ENCODE measurements at regions not wholly inside any gene's neighbourhood (a gene's known extent, or its start where the extent isn't known, plus 50 kb on each side); places are given as distances from the start of the nearest gene placed in this dataset.

GRCh38 chr1:87880098-87880760 is 551.5 kb downstream of the LMO4 start:
- no peaks in the 10 kb centered on the region for H3K4me1 ChIP-seq (ENCODE audit: insufficient read depth, low read length)
- H3K36me3 ChIP-seq (ENCODE audit: insufficient read depth, low read length) = no peaks in the 10 kb centered on the region
- peaks cover 2% of the 10 kb centered on the region in 2 donors for H3K27me3 Mint-ChIP-seq
- ChIA-PET CTCF (ENCODE audit: partially characterized antibody) (no interaction called here), POLR2A (ENCODE audit: partially characterized antibody) (no interaction called here)
- H3K27ac ChIP-seq (ENCODE audit: low read depth, low read length) = no peak overlapping the region
- intact Hi-C loops (cut with micrococcal nuclease) = no loop called here
- no peaks in the 10 kb centered on the region for H3K9me3 Mint-ChIP-seq
- no peaks in the 10 kb centered on the region for H3K9me3 ChIP-seq (ENCODE audit: control insufficient read depth in 1 of 2, low read length in 2 of 2)
- no peak overlapping the region for H3K4me3 ChIP-seq (ENCODE audit: low read length in 2 of 2)
- H3K36me3 Mint-ChIP-seq = no peaks in the 10 kb centered on the region
- DNase-seq = no peak
- H3K27me3 ChIP-seq (ENCODE audit: insufficient read depth, low read length) = no peaks in the 10 kb centered on the region
- H3K4me1 Mint-ChIP-seq = no peaks in the 10 kb centered on the region
- H3K4me3 Mint-ChIP-seq = no peak overlapping the region
- no peak overlapping the region for H3K27ac Mint-ChIP-seq

GRCh38 chr1:87880764-87881163 is 552.1 kb downstream of the LMO4 start:
- H3K9me3 Mint-ChIP-seq = no peaks in the 10 kb centered on the region
- Histone ChIP-seq H3K36me3 (ENCODE audit: insufficient read depth, low read length) (no peaks in the 10 kb centered on the region), H3K27me3 (ENCODE audit: insufficient read depth, low read length) (no peaks in the 10 kb centered on the region), H3K4me1 (ENCODE audit: insufficient read depth, low read length) (no peaks in the 10 kb centered on the region), H3K27ac (ENCODE audit: low read depth, low read length) (no peak overlapping the region), H3K9me3 (ENCODE audit: control insufficient read depth in 1 of 2, low read length in 2 of 2) (no peaks in the 10 kb centered on the region), H3K4me3 (ENCODE audit: low read length in 2 of 2) (no peak overlapping the region)
- DNase-seq = no peak
- H3K27ac Mint-ChIP-seq = no peak overlapping the region
- peaks cover 2% of the 10 kb centered on the region in 2 donors for H3K27me3 Mint-ChIP-seq
- ChIA-PET POLR2A (ENCODE audit: partially characterized antibody) (no interaction called here), CTCF (ENCODE audit: partially characterized antibody) (no interaction called here)
- intact Hi-C loops (cut with micrococcal nuclease) = no loop called here
- H3K4me1 Mint-ChIP-seq = no peaks in the 10 kb centered on the region
- no peak overlapping the region for H3K4me3 Mint-ChIP-seq
- H3K36me3 Mint-ChIP-seq = no peaks in the 10 kb centered on the region

DNA sequence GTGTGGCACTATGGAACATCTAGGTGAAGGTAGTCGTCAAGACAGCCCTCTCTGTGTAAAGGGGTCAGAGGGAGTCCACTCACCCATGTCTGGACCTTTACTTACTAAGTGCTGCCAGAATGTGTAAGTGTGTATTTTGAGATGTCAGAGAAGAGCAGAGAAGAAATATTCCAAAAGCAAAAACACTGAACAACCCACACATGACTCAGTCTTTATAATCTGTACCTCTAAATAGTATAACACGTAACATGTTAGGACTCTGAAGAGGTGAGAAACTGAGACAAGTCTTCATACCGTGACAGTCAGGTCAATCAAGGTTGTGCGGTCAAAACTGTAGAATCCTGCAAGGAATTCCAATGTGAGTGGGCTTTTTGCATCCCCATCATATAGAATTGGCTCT is 555.2 kb downstream of the LMO4 start:
- Histone ChIP-seq H3K27ac (ENCODE audit: low read depth, low read length) (no peak overlapping the region), H3K4me1 (ENCODE audit: insufficient read depth, low read length) (no peaks in the 10 kb centered on the region), H3K9me3 (ENCODE audit: control insufficient read depth in 1 of 2, low read length in 2 of 2) (no peaks in the 10 kb centered on the region), H3K36me3 (ENCODE audit: insufficient read depth, low read length) (no peaks in the 10 kb centered on the region), H3K4me3 (ENCODE audit: low read length in 2 of 2) (no peak overlapping the region), H3K27me3 (ENCODE audit: insufficient read depth, low read length) (no peaks in the 10 kb centered on the region)
- H3K27ac Mint-ChIP-seq = no peak overlapping the region
- DNase-seq = no peak
- POLR2A ChIA-PET (ENCODE audit: partially characterized antibody) = no interaction called here
- intact Hi-C loops (cut with micrococcal nuclease) = no loop called here
- CTCF ChIA-PET (ENCODE audit: partially characterized antibody) = no interaction called here
- no peaks in the 10 kb centered on the region for H3K9me3 Mint-ChIP-seq
- H3K4me3 Mint-ChIP-seq = no peak overlapping the region
- H3K27me3 Mint-ChIP-seq = peaks cover 5 to 7% of the 10 kb centered on the region in 2 donors
- H3K36me3 Mint-ChIP-seq = no peaks in the 10 kb centered on the region
- peaks cover 0 to 2% (median 0%) of the 10 kb centered on the region in 4 donors for H3K4me1 Mint-ChIP-seq

GRCh38 chr1:87884581-87884980 is 555.9 kb downstream of the LMO4 start:
- Histone ChIP-seq H3K9me3 (ENCODE audit: control insufficient read depth in 1 of 2, low read length in 2 of 2) (no peaks in the 10 kb centered on the region), H3K4me1 (ENCODE audit: insufficient read depth, low read length) (no peaks in the 10 kb centered on the region), H3K4me3 (ENCODE audit: low read length in 2 of 2) (no peak overlapping the region), H3K27ac (ENCODE audit: low read depth, low read length) (no peak overlapping the region), H3K27me3 (ENCODE audit: insufficient read depth, low read length) (no peaks in the 10 kb centered on the region), H3K36me3 (ENCODE audit: insufficient read depth, low read length) (no peaks in the 10 kb centered on the region)
- Mint-ChIP-seq H3K4me3 (no peak overlapping the region), H3K4me1 (peaks cover 0 to 2% (median 0%) of the 10 kb centered on the region in 4 donors), H3K36me3 (no peaks in the 10 kb centered on the region), H3K9me3 (no peaks in the 10 kb centered on the region), H3K27me3 (peaks cover 5 to 7% of the 10 kb centered on the region in 2 donors), H3K27ac (no peak overlapping the region)
- ChIA-PET CTCF (ENCODE audit: partially characterized antibody) (no interaction called here), POLR2A (ENCODE audit: partially characterized antibody) (no interaction called here)
- intact Hi-C loops (cut with micrococcal nuclease) = no loop called here
- DNase-seq = no peak

DNA sequence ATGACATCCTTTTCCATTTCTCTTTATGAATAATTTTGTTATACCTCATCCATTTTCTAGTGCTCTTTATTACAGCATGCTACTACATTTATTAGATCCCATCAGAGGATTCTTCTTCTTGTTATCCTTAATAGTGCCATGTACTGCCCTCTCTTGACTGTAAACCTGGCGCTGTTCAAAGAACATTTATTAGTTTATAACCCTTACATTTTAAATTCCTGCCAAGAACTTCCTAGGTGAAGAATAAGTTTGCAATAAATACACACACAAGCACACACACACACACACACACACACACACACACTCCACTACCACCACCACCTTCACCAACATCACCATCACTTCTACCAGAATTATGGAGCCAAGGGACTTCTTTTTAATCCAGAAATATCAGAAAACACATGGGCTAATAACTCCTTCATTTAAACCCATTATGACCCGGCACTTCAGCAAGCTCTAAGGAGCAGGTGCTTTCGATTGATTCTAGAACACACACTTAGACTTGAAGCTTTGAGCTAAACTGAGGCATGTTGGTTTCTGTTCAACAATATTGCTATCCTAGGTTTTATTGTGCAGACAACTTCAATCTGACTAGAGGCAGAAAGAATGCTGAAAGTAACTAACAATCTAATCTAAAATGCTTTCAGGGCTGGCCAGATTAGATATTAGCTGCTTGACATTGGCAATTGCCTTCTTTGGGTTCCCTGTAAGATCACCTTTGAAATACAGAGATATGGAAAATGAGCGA is 556.8 kb downstream of the LMO4 start:
- Mint-ChIP-seq H3K27ac (no peak overlapping the region), H3K36me3 (no peaks in the 10 kb centered on the region), H3K4me3 (no peak overlapping the region), H3K9me3 (no peaks in the 10 kb centered on the region), H3K27me3 (peaks cover 5 to 7% of the 10 kb centered on the region in 2 donors), H3K4me1 (peaks cover 0 to 2% (median 0%) of the 10 kb centered on the region in 4 donors)
- CTCF ChIA-PET (ENCODE audit: partially characterized antibody) = no interaction called here
- POLR2A ChIA-PET (ENCODE audit: partially characterized antibody) = no interaction called here
- no peaks in the 10 kb centered on the region for H3K4me1 ChIP-seq (ENCODE audit: insufficient read depth, low read length)
- intact Hi-C loops (cut with micrococcal nuclease) = no loop called here
- no peak overlapping the region for H3K4me3 ChIP-seq (ENCODE audit: low read length in 2 of 2)
- H3K36me3 ChIP-seq (ENCODE audit: insufficient read depth, low read length) = no peaks in the 10 kb centered on the region
- no peak overlapping the region for H3K27ac ChIP-seq (ENCODE audit: low read depth, low read length)
- no peaks in the 10 kb centered on the region for H3K27me3 ChIP-seq (ENCODE audit: insufficient read depth, low read length)
- no peak for DNase-seq
- no peaks in the 10 kb centered on the region for H3K9me3 ChIP-seq (ENCODE audit: control insufficient read depth in 1 of 2, low read length in 2 of 2)

GRCh38 chr1:87887100-87887499 is 558.4 kb downstream of the LMO4 start:
- Mint-ChIP-seq H3K9me3 (no peaks in the 10 kb centered on the region), H3K4me1 (peaks cover 0 to 2% (median 0%) of the 10 kb centered on the region in 4 donors), H3K4me3 (no peak overlapping the region), H3K36me3 (no peaks in the 10 kb centered on the region), H3K27ac (no peak overlapping the region), H3K27me3 (peaks cover 5 to 8% of the 10 kb centered on the region in 2 donors)
- Histone ChIP-seq H3K27me3 (ENCODE audit: insufficient read depth, low read length) (no peaks in the 10 kb centered on the region), H3K4me1 (ENCODE audit: insufficient read depth, low read length) (no peaks in the 10 kb centered on the region), H3K27ac (ENCODE audit: low read depth, low read length) (no peak overlapping the region), H3K4me3 (ENCODE audit: low read length in 2 of 2) (no peak overlapping the region), H3K9me3 (ENCODE audit: control insufficient read depth in 1 of 2, low read length in 2 of 2) (no peaks in the 10 kb centered on the region), H3K36me3 (ENCODE audit: insufficient read depth, low read length) (no peaks in the 10 kb centered on the region)
- intact Hi-C loops (cut with micrococcal nuclease) = no loop called here
- no peak for DNase-seq
- CTCF ChIA-PET (ENCODE audit: partially characterized antibody) = interaction anchor here (0.5 kb wide), 1 partner anchor 1493 kb away, joined by 3 read pairs; no protein-coding TSS in a partner anchor
- POLR2A ChIA-PET (ENCODE audit: partially characterized antibody) = no interaction called here

- no peak overlapping the region for H3K27ac Mint-ChIP-seq
- peaks cover 5 to 9% of the 10 kb centered on the region in 2 donors for H3K27me3 Mint-ChIP-seq
- Histone ChIP-seq H3K9me3 (ENCODE audit: control insufficient read depth in 1 of 2, low read length in 2 of 2) (no peaks in the 10 kb centered on the region), H3K4me1 (ENCODE audit: insufficient read depth, low read length) (no peaks in the 10 kb centered on the region), H3K27ac (ENCODE audit: low read depth, low read length) (no peak overlapping the region), H3K36me3 (ENCODE audit: insufficient read depth, low read length) (no peaks in the 10 kb centered on the region), H3K27me3 (ENCODE audit: insufficient read depth, low read length) (no peaks in the 10 kb centered on the region), H3K4me3 (ENCODE audit: low read length in 2 of 2) (no peak overlapping the region)
- POLR2A ChIA-PET (ENCODE audit: partially characterized antibody) = no interaction called here
- H3K4me3 Mint-ChIP-seq = no peak overlapping the region
- DNase-seq = no peak
- H3K9me3 Mint-ChIP-seq = no peaks in the 10 kb centered on the region
- no peaks in the 10 kb centered on the region for H3K36me3 Mint-ChIP-seq
- H3K4me1 Mint-ChIP-seq = peaks cover 0 to 2% (median 0%) of the 10 kb centered on the region in 4 donors
- intact Hi-C loops (cut with micrococcal nuclease) = no loop called here
- CTCF ChIA-PET (ENCODE audit: partially characterized antibody) = no interaction called here
Observed at GRCh38 chr1:87888446-87888845, 559.8 kb downstream of the LMO4 start.

Data from CD4-positive, alpha-beta memory T cell (primary cell).